ENCODE measurements at regions not wholly inside any gene's neighbourhood (a gene's known extent, or its start where the extent isn't known, plus 50 kb on each side); places are given as distances from the start of the nearest gene placed in this dataset.

DNA sequence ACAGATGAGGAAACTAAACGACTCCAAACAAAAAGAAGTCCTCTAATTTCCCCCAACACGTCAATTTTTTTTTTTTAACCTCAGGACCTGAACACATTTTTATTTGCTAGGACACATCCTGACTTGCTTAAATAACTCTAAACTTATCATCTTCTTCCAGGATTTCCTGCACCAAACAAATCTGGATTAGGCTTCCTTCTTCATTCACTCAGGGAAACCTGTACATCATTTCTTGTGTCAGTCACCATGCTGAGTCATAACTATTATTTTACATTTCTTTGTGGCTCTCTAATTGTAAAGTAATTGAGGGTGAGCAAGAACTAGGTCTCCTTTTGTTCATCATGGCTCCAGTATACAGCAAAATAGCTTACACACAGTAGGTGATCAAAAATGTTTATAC lies 433.4 kb upstream of the GBE1 start:
- no peaks in the 10 kb centered on the region for H4K20me1 ChIP-seq (ENCODE audit: insufficient read depth, low read length)
- H3K27me3 ChIP-seq (replicated peaks; ENCODE audit: insufficient read depth, low read length) = no peaks in the 10 kb centered on the region
- H3F3A ChIP-seq (ENCODE audit: insufficient read depth, low read length) = no peaks in the 10 kb centered on the region
- no peak overlapping the region for H3K27ac ChIP-seq (ENCODE audit: low read length)
- H3K79me2 ChIP-seq (ENCODE audit: low read length) = no peaks in the 10 kb centered on the region
- H3K36me3 ChIP-seq (replicated peaks; ENCODE audit: insufficient read depth, low read length) = no peaks in the 10 kb centered on the region
- TF ChIP-seq EZH2 (optimal IDR thresholded peaks at IDR 0.05; ENCODE audit: low read depth, low read length) (no peak), EZH2phosphoT487 (IDR thresholded peaks at IDR 0.05; ENCODE audit: low read length) (no peak)
- TF ChIP-seq, protein P1, sequence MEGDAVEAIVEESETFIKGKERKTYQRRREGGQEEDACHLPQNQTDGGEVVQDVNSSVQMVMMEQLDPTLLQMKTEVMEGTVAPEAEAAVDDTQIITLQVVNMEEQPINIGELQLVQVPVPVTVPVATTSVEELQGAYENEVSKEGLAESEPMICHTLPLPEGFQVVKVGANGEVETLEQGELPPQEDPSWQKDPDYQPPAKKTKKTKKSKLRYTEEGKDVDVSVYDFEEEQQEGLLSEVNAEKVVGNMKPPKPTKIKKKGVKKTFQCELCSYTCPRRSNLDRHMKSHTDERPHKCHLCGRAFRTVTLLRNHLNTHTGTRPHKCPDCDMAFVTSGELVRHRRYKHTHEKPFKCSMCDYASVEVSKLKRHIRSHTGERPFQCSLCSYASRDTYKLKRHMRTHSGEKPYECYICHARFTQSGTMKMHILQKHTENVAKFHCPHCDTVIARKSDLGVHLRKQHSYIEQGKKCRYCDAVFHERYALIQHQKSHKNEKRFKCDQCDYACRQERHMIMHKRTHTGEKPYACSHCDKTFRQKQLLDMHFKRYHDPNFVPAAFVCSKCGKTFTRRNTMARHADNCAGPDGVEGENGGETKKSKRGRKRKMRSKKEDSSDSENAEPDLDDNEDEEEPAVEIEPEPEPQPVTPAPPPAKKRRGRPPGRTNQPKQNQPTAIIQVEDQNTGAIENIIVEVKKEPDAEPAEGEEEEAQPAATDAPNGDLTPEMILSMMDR (IDR thresholded peaks at IDR 0.05; ENCODE audit: low read length) = no peak
- no peak overlapping the region for H3K9ac ChIP-seq (ENCODE audit: low read length)
- no peak overlapping the region for H3K4me2 ChIP-seq (ENCODE audit: low read depth, low read length)
- H3K4me1 ChIP-seq (ENCODE audit: low read length) = no peaks in the 10 kb centered on the region
- no peak overlapping the region for H2AFZ ChIP-seq (ENCODE audit: low read length)
- H3K4me3 ChIP-seq (ENCODE audit: low read length) = no peak overlapping the region
- DNase-seq = no peak
- H3K9me2 ChIP-seq (replicated peaks; ENCODE audit: insufficient read depth, low read length) = no peaks in the 10 kb centered on the region
- H3K9me3 ChIP-seq (replicated peaks; ENCODE audit: insufficient read depth, low read length) = no peaks in the 10 kb centered on the region

DNA sequence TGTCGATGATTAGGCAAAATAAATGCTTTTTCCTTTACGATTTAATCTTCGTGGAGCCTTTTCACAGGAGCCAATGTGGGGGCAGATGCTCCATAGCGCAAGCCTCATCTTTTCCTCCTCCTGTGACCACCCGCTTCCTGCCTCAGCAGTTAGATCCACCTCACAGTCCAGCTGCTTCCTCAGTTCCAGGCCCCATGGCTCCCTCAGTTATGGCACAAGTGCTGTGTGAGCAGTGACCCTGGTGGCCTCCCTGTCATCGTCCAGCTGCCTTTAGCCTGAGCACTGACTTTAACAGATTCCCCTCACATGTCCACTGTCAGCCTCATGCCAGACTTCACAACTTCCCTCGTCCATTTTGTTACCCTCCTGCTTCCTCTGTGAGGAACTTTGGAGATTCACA lies 424.6 kb upstream of the GBE1 start:
- Histone ChIP-seq H3K27ac (ENCODE audit: low read length) (no peak overlapping the region), H2AFZ (ENCODE audit: low read length) (no peak overlapping the region), H3K4me2 (ENCODE audit: low read depth, low read length) (no peak overlapping the region), H3K9ac (ENCODE audit: low read length) (no peak overlapping the region), H3K27me3 (replicated peaks; ENCODE audit: insufficient read depth, low read length) (no peaks in the 10 kb centered on the region), H3F3A (ENCODE audit: insufficient read depth, low read length) (no peaks in the 10 kb centered on the region), H4K20me1 (ENCODE audit: insufficient read depth, low read length) (no peaks in the 10 kb centered on the region), H3K9me2 (replicated peaks; ENCODE audit: insufficient read depth, low read length) (no peaks in the 10 kb centered on the region), H3K79me2 (ENCODE audit: low read length) (no peaks in the 10 kb centered on the region), H3K4me3 (ENCODE audit: low read length) (no peak overlapping the region), H3K4me1 (ENCODE audit: low read length) (no peaks in the 10 kb centered on the region), H3K9me3 (replicated peaks; ENCODE audit: insufficient read depth, low read length) (no peaks in the 10 kb centered on the region), H3K36me3 (replicated peaks; ENCODE audit: insufficient read depth, low read length) (no peaks in the 10 kb centered on the region)
- TF ChIP-seq EZH2phosphoT487 (IDR thresholded peaks at IDR 0.05; ENCODE audit: low read length) (no peak), EZH2 (optimal IDR thresholded peaks at IDR 0.05; ENCODE audit: low read depth, low read length) (no peak)
- TF ChIP-seq, protein P1 (IDR thresholded peaks at IDR 0.05; ENCODE audit: low read length) = no peak
- no peak for DNase-seq

DNA sequence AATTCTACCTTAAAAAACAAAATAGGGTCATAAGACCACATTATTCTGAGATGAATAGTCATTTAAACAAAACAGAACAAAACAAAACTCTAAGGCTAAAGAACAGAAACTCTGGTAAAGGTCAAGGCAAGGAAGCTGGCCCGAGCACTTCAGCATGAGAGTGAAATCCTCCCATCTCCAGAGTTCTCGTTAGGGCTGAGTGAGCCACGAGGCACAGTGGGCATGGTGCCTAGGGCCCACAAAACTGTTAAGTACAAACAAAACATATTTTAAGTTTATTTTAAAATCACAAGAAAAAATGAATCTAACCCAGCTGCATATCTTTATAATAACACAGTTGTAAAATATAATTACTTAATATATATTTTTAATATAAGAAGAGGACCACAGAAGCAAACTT lies 417.8 kb upstream of the GBE1 start:
- no peaks in the 10 kb centered on the region for H3K9me2 ChIP-seq (replicated peaks; ENCODE audit: insufficient read depth, low read length)
- no peaks in the 10 kb centered on the region for H4K20me1 ChIP-seq (ENCODE audit: insufficient read depth, low read length)
- TF ChIP-seq EZH2phosphoT487 (IDR thresholded peaks at IDR 0.05; ENCODE audit: low read length) = no peak
- TF ChIP-seq EZH2 (optimal IDR thresholded peaks at IDR 0.05; ENCODE audit: low read depth, low read length) = no peak
- TF ChIP-seq, protein P1 (IDR thresholded peaks at IDR 0.05; ENCODE audit: low read length) = no peak
- no peaks in the 10 kb centered on the region for H3K4me1 ChIP-seq (ENCODE audit: low read length)
- H3K9me3 ChIP-seq (replicated peaks; ENCODE audit: insufficient read depth, low read length) = no peaks in the 10 kb centered on the region
- H3K9ac ChIP-seq (ENCODE audit: low read length) = no peak overlapping the region
- no peaks in the 10 kb centered on the region for H3K27me3 ChIP-seq (replicated peaks; ENCODE audit: insufficient read depth, low read length)
- DNase-seq = no peak
- no peak overlapping the region for H3K4me3 ChIP-seq (ENCODE audit: low read length)
- no peak overlapping the region for H2AFZ ChIP-seq (ENCODE audit: low read length)
- no peaks in the 10 kb centered on the region for H3K79me2 ChIP-seq (ENCODE audit: low read length)
- H3F3A ChIP-seq (ENCODE audit: insufficient read depth, low read length) = no peaks in the 10 kb centered on the region
- no peaks in the 10 kb centered on the region for H3K36me3 ChIP-seq (replicated peaks; ENCODE audit: insufficient read depth, low read length)
- H3K27ac ChIP-seq (ENCODE audit: low read length) = no peak overlapping the region
- no peak overlapping the region for H3K4me2 ChIP-seq (ENCODE audit: low read depth, low read length)

Measured in MM.1S (cell line).